GM12891 (cell line): ENCODE measurements at regions not wholly inside any gene's neighbourhood (a gene's known extent, or its start where the extent isn't known, plus 50 kb on each side); places are given as distances from the start of the nearest gene placed in this dataset.

Experiments
- POLR2A ChIP-seq: IDR thresholded peaks from 2 replicates; pipeline ENCODE4 v1.6.1; 2011; ENCODE audit warnings: low read depth, low read length, control low read depth
- POLR2AphosphoS5 ChIP-seq: IDR thresholded peaks from 2 replicates; pipeline ENCODE4 v1.6.1; 2011; ENCODE audit warnings: low read depth, low read length, control low read depth

GRCh38 chr13:99129951-99130350 lies 70.7 kb upstream of the UBAC2 start:
- TF ChIP-seq POLR2A = no peak
- no peak for TF ChIP-seq POLR2AphosphoS5
